HepG2 (cell line): ENCODE measurements at regions not wholly inside any gene's neighbourhood (a gene's known extent, or its start where the extent isn't known, plus 50 kb on each side); places are given as distances from the start of the nearest gene placed in this dataset.

Source experiments
- ATAD3A ChIP-seq: sonication (generic); formaldehyde crosslinking; IDR thresholded peaks from 2 replicates; pipeline ENCODE4 v1.4.0; 2020; ENCODE audit warnings: missing genetic modification reagents
- BCL6 ChIP-seq: IDR thresholded peaks from 2 replicates; pipeline ENCODE4 v1.6.1; 2016; ENCODE audit warnings: missing genetic modification reagents, missing compliant biosample characterization
- HMG20B ChIP-seq: conservative IDR thresholded peaks from 2 replicates; pipeline ENCODE4 v1.6.1; 2016; ENCODE audit warnings: missing genetic modification reagents, missing compliant biosample characterization
- KLF12 ChIP-seq: sonication (generic); formaldehyde crosslinking; IDR thresholded peaks from 2 replicates; pipeline ENCODE4 v1.4.0; 2020; ENCODE audit warnings: missing genetic modification reagents, borderline replicate concordance
- MIER2 ChIP-seq: IDR thresholded peaks from 2 replicates; pipeline ENCODE4 v1.6.1; 2016; ENCODE audit warnings: missing biosample characterization, missing genetic modification reagents
- ZFP36 ChIP-seq: fragments of 150-350 bp; IDR thresholded peaks from 2 replicates; pipeline ENCODE4 v1.6.1; 2018; ENCODE audit warnings: borderline replicate concordance, low read length, low read depth; ENCODE audit not compliant: partially characterized antibody
- ZNF33A ChIP-seq: sonication (generic); formaldehyde crosslinking; IDR thresholded peaks from 2 replicates; pipeline ENCODE4 v1.5.1; 2020; ENCODE audit warnings: missing genetic modification reagents, mild to moderate bottlenecking, moderate library complexity, borderline replicate concordance
- ZNF33B ChIP-seq: sonication (generic); formaldehyde crosslinking; IDR thresholded peaks from 2 replicates; pipeline ENCODE4 v1.5.1; 2020; ENCODE audit warnings: mild to moderate bottlenecking, missing genetic modification reagents
- TF ChIP-seq, protein P1 (sequence below): sonication (generic); formaldehyde crosslinking; IDR thresholded peaks from 2 replicates; pipeline ENCODE4 v1.5.0; 2020; ENCODE audit warnings: mild to moderate bottlenecking, missing genetic modification reagents
- TF ChIP-seq, protein P2 (sequence below): sonication (generic); formaldehyde crosslinking; IDR thresholded peaks from 2 replicates; pipeline ENCODE4 v1.5.0; 2020; ENCODE audit warnings: missing genetic modification reagents
- TF ChIP-seq, protein P3 (sequence below): sonication (generic); formaldehyde crosslinking; IDR thresholded peaks from 2 replicates; pipeline ENCODE4 v1.5.0; 2020; ENCODE audit warnings: missing genetic modification reagents
- TF ChIP-seq, protein P4 (sequence below): sonication (generic); formaldehyde crosslinking; IDR thresholded peaks from 2 replicates; pipeline ENCODE4 v1.4.0; 2020; ENCODE audit warnings: missing genetic modification reagents, borderline replicate concordance

DNA sequence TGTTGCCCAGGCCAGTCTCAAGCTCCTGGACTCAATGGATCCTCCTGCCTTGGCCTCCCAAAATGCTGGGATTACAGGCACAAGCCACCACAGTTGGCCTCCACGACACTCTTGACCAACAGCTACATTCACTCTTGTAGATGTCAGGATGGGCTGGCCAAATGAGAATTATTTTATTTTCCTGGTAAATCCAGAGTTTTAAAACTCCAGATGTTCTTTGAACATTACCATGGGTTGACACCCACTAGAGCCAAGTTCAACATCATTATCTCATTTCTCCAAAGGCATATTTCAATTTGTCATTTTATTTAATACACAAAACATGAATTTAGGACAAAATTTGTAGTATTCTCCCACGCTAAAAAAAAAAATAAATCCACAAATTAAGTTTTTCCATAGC lies 56.5 kb upstream of the FOXN3 start (continued):
- TF ChIP-seq, protein P1, sequence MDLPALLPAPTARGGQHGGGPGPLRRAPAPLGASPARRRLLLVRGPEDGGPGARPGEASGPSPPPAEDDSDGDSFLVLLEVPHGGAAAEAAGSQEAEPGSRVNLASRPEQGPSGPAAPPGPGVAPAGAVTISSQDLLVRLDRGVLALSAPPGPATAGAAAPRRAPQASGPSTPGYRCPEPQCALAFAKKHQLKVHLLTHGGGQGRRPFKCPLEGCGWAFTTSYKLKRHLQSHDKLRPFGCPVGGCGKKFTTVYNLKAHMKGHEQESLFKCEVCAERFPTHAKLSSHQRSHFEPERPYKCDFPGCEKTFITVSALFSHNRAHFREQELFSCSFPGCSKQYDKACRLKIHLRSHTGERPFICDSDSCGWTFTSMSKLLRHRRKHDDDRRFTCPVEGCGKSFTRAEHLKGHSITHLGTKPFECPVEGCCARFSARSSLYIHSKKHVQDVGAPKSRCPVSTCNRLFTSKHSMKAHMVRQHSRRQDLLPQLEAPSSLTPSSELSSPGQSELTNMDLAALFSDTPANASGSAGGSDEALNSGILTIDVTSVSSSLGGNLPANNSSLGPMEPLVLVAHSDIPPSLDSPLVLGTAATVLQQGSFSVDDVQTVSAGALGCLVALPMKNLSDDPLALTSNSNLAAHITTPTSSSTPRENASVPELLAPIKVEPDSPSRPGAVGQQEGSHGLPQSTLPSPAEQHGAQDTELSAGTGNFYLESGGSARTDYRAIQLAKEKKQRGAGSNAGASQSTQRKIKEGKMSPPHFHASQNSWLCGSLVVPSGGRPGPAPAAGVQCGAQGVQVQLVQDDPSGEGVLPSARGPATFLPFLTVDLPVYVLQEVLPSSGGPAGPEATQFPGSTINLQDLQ (CRISPR knock-in tag): no peak
- TF ChIP-seq, protein P2, sequence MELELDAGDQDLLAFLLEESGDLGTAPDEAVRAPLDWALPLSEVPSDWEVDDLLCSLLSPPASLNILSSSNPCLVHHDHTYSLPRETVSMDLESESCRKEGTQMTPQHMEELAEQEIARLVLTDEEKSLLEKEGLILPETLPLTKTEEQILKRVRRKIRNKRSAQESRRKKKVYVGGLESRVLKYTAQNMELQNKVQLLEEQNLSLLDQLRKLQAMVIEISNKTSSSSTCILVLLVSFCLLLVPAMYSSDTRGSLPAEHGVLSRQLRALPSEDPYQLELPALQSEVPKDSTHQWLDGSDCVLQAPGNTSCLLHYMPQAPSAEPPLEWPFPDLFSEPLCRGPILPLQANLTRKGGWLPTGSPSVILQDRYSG (CRISPR knock-in tag): no peak
- no peak for TF ChIP-seq ZFP36
- no peak for TF ChIP-seq HMG20B
- no peak for TF ChIP-seq ZNF33B (CRISPR knock-in tag)
- TF ChIP-seq, protein P3, sequence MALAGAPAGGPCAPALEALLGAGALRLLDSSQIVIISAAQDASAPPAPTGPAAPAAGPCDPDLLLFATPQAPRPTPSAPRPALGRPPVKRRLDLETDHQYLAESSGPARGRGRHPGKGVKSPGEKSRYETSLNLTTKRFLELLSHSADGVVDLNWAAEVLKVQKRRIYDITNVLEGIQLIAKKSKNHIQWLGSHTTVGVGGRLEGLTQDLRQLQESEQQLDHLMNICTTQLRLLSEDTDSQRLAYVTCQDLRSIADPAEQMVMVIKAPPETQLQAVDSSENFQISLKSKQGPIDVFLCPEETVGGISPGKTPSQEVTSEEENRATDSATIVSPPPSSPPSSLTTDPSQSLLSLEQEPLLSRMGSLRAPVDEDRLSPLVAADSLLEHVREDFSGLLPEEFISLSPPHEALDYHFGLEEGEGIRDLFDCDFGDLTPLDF: no peak
- no peak for TF ChIP-seq KLF12
- TF ChIP-seq, protein P4, sequence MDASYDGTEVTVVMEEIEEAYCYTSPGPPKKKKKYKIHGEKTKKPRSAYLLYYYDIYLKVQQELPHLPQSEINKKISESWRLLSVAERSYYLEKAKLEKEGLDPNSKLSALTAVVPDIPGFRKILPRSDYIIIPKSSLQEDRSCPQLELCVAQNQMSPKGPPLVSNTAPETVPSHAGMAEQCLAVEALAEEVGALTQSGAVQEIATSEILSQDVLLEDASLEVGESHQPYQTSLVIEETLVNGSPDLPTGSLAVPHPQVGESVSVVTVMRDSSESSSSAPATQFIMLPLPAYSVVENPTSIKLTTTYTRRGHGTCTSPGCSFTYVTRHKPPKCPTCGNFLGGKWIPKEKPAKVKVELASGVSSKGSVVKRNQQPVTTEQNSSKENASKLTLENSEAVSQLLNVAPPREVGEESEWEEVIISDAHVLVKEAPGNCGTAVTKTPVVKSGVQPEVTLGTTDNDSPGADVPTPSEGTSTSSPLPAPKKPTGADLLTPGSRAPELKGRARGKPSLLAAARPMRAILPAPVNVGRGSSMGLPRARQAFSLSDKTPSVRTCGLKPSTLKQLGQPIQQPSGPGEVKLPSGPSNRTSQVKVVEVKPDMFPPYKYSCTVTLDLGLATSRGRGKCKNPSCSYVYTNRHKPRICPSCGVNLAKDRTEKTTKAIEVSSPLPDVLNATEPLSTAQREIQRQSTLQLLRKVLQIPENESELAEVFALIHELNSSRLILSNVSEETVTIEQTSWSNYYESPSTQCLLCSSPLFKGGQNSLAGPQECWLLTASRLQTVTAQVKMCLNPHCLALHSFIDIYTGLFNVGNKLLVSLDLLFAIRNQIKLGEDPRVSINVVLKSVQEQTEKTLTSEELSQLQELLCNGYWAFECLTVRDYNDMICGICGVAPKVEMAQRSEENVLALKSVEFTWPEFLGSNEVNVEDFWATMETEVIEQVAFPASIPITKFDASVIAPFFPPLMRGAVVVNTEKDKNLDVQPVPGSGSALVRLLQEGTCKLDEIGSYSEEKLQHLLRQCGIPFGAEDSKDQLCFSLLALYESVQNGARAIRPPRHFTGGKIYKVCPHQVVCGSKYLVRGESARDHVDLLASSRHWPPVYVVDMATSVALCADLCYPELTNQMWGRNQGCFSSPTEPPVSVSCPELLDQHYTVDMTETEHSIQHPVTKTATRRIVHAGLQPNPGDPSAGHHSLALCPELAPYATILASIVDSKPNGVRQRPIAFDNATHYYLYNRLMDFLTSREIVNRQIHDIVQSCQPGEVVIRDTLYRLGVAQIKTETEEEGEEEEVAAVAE (CRISPR knock-in tag): no peak
- no peak for TF ChIP-seq BCL6 (CRISPR knock-in tag)
- TF ChIP-seq MIER2: no peak
- TF ChIP-seq ZNF33A: no peak
- TF ChIP-seq ATAD3A (CRISPR knock-in tag): no peak
